RWPE2 (cell line): ENCODE measurements at regions not wholly inside any gene's neighbourhood (a gene's known extent, or its start where the extent isn't known, plus 50 kb on each side); places are given as distances from the start of the nearest gene placed in this dataset.

Experiments
- ATAC-seq: fragments of 200-7000 bp; cut with Tn5 transposase; 3 replicates; pipeline ENCODE4 v1.9.1; 2021; ENCODE audit warnings: low read depth
- DNase-seq: peaks from one replicate; pipeline ENCODE4 v3.0.0-alpha.2; 2020; ENCODE audit warnings: low spot score
- H3K27ac ChIP-seq: fragments of 450-650 bp; 2 replicates; pipeline ENCODE4 v1.5.1; 2017; ENCODE audit warnings: mild to moderate bottlenecking; ENCODE audit not compliant: poor library complexity, severe bottlenecking
- H3K27me3 ChIP-seq: fragments of 250-450 bp; sonication (Bioruptor Pico); 2 replicates; pipeline ENCODE4 v1.5.1; 2021; ENCODE audit warnings: mild to moderate bottlenecking, moderate library complexity; ENCODE audit not compliant: insufficient read depth, poor library complexity, severe bottlenecking
- H3K36me3 ChIP-seq: fragments of 250-450 bp; sonication (Bioruptor Pico); 2 replicates; pipeline ENCODE4 v1.5.1; 2020; ENCODE audit warnings: low read depth, mild to moderate bottlenecking, moderate library complexity
- H3K4me1 ChIP-seq: fragments of 250-450 bp; sonication (Bioruptor Pico); 2 replicates; pipeline ENCODE4 v1.5.1; 2021; ENCODE audit warnings: mild to moderate bottlenecking, moderate library complexity; ENCODE audit not compliant: insufficient read depth, poor library complexity, severe bottlenecking
- H3K4me3 ChIP-seq: fragments of 250-450 bp; sonication (Bioruptor Pico); 2 replicates; pipeline ENCODE4 v1.5.1; 2021; ENCODE audit warnings: mild to moderate bottlenecking, moderate library complexity; ENCODE audit not compliant: severe bottlenecking
- H3K9me3 ChIP-seq: fragments of 250-450 bp; sonication (Bioruptor Pico); 2 replicates; pipeline ENCODE4 v1.5.1; 2021; ENCODE audit warnings: mild to moderate bottlenecking, moderate library complexity; ENCODE audit not compliant: severe bottlenecking
- TF ChIP-seq, protein P1 (sequence below): fragments of 450-650 bp; IDR thresholded peaks from one replicate; pipeline ENCODE4 v1.5.1; 2017; ENCODE audit warnings: mild to moderate bottlenecking, moderate library complexity; ENCODE audit not compliant: poor library complexity, severe bottlenecking

DNA sequence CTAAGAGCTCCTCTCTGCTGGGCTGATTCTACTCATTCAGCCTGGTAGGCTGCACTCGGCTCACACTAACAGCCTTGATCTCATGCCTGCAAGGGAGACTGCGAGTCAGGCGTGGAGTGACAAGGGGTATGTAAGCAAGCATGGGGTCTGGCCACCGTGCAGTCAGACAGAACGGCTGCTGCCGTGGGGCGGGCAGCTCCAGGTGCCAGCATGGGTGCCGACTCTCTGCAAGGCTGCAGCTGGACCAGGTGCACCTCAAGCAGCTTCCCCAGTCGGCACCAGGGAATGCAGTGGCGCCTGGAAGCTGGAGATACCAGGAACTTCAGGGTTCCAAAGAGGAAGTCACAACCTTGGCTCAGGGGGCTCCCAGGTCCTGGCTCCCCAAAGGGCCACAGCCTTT is 892.3 kb downstream of the OLFM4 start:
- no peak for DNase-seq
- TF ChIP-seq, protein P1, sequence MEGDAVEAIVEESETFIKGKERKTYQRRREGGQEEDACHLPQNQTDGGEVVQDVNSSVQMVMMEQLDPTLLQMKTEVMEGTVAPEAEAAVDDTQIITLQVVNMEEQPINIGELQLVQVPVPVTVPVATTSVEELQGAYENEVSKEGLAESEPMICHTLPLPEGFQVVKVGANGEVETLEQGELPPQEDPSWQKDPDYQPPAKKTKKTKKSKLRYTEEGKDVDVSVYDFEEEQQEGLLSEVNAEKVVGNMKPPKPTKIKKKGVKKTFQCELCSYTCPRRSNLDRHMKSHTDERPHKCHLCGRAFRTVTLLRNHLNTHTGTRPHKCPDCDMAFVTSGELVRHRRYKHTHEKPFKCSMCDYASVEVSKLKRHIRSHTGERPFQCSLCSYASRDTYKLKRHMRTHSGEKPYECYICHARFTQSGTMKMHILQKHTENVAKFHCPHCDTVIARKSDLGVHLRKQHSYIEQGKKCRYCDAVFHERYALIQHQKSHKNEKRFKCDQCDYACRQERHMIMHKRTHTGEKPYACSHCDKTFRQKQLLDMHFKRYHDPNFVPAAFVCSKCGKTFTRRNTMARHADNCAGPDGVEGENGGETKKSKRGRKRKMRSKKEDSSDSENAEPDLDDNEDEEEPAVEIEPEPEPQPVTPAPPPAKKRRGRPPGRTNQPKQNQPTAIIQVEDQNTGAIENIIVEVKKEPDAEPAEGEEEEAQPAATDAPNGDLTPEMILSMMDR: no peak
- H3K4me3 ChIP-seq: no peak overlapping the region
- no peaks in the 10 kb centered on the region for H3K9me3 ChIP-seq
- H3K27ac ChIP-seq: no peak overlapping the region
- no peaks in the 10 kb centered on the region for H3K36me3 ChIP-seq
- no peaks in the 10 kb centered on the region for H3K27me3 ChIP-seq
- no peaks in the 10 kb centered on the region for H3K4me1 ChIP-seq
- ATAC-seq: no peak

GRCh38 chr13:53921473-53921872 is 892.9 kb downstream of the OLFM4 start:
- Histone ChIP-seq H3K27ac (no peak overlapping the region), H3K4me3 (no peak overlapping the region), H3K36me3 (no peaks in the 10 kb centered on the region), H3K4me1 (no peaks in the 10 kb centered on the region), H3K9me3 (no peaks in the 10 kb centered on the region), H3K27me3 (no peaks in the 10 kb centered on the region)
- TF ChIP-seq, protein P1: no peak
- DNase-seq (no peak), ATAC-seq (no peak)

DNA sequence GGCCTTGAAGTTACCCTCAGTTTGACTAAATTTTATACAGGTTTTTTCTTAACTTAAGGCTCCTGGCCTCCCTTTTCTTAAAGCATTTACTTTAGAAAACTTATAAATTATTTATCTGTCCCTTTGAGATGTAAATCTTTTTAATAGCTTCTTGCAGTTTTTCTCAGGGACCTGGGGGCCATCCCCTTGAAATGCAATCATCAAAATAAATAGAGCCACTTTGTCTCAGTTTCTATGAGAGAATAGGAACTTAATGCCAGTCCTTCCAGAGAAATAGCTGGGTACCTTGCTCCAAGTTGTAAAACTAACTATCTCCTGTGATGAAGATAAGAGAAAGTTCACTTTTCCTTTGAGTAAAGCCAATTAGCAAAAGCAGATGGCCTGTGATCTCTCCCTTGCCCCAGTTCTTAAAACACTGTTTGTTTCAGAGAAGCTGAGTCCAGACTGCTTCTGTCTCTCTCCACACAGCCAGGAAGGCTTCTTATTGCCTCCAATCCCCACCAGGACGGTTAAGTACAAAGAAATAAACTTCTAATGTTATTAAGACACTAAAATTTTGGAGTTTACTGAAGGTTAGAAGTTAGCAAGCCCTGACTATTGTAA is 913.1 kb downstream of the OLFM4 start:
- H3K27ac ChIP-seq: no peak overlapping the region
- TF ChIP-seq, protein P1: no peak

GRCh38 chr13:53946500-53946899 is 917.9 kb downstream of the OLFM4 start:
- no peaks in the 10 kb centered on the region for H3K36me3 ChIP-seq
- H3K27ac ChIP-seq: no peak overlapping the region
- no peaks in the 10 kb centered on the region for H3K9me3 ChIP-seq
- TF ChIP-seq, protein P1: no peak
- H3K27me3 ChIP-seq: no peaks in the 10 kb centered on the region
- no peak for ATAC-seq
- H3K4me3 ChIP-seq: no peak overlapping the region
- no peaks in the 10 kb centered on the region for H3K4me1 ChIP-seq
- no peak for DNase-seq

More for the DNA sequence above, 913.1 kb downstream of the OLFM4 start:
- ATAC-seq (no peak), DNase-seq (no peak)
- no peaks in the 10 kb centered on the region for H3K9me3 ChIP-seq
- no peaks in the 10 kb centered on the region for H3K36me3 ChIP-seq
- H3K4me1 ChIP-seq: no peaks in the 10 kb centered on the region
- no peak overlapping the region for H3K4me3 ChIP-seq
- H3K27me3 ChIP-seq: no peaks in the 10 kb centered on the region

- H3K9me3 ChIP-seq: no peaks in the 10 kb centered on the region
- TF ChIP-seq, protein P1: no peak
- H3K27ac ChIP-seq: no peak overlapping the region
- no peaks in the 10 kb centered on the region for H3K4me1 ChIP-seq
- DNase-seq: no peak
- no peak overlapping the region for H3K4me3 ChIP-seq
- no peaks in the 10 kb centered on the region for H3K36me3 ChIP-seq
- H3K27me3 ChIP-seq: no peaks in the 10 kb centered on the region
- ATAC-seq: no peak
Measured at GRCh38 chr13:53953183-53953582, 924.6 kb downstream of the OLFM4 start.
